Coronary artery (tissue), 2 donors: ENCODE measurements at regions not wholly inside any gene's neighbourhood (a gene's known extent, or its start where the extent isn't known, plus 50 kb on each side); places are given as distances from the start of the nearest gene placed in this dataset.

Source experiments
- DNase-seq: peaks from one replicate; pipeline ENCODE4 v3.0.0-alpha.2; 2017; ENCODE audit warnings: low spot score
- H3K27ac ChIP-seq, 2 donors: fragments of 200-600 bp; sonication (generic); one replicate each; pipeline ENCODE4 v1.5.1; 2016 to 2019
- H3K4me3 ChIP-seq: fragments of 200-600 bp; sonication (generic); 2 replicates; pipeline ENCODE4 v1.5.1; 2016; ENCODE audit warnings: mild to moderate bottlenecking, moderate library complexity
- TF ChIP-seq, protein P1 (sequence below): fragments of 200-600 bp; sonication (generic); IDR thresholded peaks from one replicate; pipeline ENCODE4 v1.5.1; 2019; ENCODE audit warnings: antibody characterized with exemption

DNA sequence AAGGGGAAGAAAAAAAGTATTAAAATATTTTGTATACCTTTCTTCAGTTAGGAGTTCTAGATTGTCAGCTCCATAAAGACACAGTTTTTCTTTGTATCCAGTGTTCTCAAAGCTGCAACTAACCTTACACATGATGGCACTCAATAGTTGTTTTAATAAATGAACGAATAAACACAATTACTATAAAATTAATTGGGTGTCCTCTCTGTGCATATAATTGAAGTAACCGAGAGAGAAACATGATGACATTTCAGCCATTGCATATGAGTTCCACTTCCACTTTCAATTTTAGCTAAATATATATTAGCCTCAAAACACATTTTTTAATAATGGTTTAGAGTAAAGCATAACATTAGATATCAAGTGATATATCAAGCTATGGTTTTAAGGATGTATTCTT, 671.2 kb downstream of the LRFN5 start:
- H3K4me3 ChIP-seq = no peak overlapping the region
- no peak overlapping the region for H3K27ac ChIP-seq
- TF ChIP-seq, protein P1, sequence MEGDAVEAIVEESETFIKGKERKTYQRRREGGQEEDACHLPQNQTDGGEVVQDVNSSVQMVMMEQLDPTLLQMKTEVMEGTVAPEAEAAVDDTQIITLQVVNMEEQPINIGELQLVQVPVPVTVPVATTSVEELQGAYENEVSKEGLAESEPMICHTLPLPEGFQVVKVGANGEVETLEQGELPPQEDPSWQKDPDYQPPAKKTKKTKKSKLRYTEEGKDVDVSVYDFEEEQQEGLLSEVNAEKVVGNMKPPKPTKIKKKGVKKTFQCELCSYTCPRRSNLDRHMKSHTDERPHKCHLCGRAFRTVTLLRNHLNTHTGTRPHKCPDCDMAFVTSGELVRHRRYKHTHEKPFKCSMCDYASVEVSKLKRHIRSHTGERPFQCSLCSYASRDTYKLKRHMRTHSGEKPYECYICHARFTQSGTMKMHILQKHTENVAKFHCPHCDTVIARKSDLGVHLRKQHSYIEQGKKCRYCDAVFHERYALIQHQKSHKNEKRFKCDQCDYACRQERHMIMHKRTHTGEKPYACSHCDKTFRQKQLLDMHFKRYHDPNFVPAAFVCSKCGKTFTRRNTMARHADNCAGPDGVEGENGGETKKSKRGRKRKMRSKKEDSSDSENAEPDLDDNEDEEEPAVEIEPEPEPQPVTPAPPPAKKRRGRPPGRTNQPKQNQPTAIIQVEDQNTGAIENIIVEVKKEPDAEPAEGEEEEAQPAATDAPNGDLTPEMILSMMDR = no peak
- no peak for DNase-seq

DNA sequence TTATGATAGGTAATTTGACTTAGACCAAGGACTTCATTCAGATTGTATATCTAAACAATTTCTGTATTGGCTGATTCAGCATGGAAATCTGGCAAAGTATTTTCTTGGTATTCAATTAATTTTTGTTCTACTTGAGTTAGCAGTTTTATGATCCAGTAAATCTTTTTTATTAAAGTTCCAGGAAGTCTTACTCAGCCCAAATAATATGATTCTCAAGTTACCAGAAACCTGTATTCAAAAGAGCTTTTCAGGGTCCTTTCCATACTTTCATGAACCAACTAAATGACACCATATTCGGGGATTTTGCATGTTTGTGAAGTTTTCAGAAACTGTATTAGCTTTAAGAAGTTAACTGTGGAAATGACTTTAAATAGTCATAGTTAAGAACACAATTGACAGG, 662.6 kb downstream of the LRFN5 start:
- DNase-seq = no peak
- Histone ChIP-seq H3K4me3 (no peak overlapping the region), H3K27ac (no peak overlapping the region)
- TF ChIP-seq, protein P1 = no peak

DNA sequence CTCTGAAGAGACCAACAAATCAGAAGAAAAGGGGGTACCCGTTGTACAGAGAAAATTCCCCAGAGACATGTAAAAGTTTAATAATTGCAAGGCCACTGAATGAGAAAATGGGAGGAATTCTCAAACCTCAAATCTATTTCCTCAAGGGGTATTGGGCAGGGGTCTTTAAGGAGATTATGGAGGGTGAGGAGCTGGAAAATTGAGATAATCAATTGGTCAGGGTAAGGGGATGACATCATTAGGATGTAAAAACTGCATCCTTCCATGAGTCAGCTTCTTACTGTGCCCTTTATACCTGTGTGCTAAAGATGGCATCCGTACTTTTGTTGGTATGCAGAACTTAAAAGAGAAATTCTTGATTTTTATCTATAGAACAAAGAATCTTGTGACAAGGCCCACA, 641.5 kb downstream of the LRFN5 start:
- no peak overlapping the region for H3K4me3 ChIP-seq
- H3K27ac ChIP-seq = no peak overlapping the region
- TF ChIP-seq, protein P1 = no peak

DNA sequence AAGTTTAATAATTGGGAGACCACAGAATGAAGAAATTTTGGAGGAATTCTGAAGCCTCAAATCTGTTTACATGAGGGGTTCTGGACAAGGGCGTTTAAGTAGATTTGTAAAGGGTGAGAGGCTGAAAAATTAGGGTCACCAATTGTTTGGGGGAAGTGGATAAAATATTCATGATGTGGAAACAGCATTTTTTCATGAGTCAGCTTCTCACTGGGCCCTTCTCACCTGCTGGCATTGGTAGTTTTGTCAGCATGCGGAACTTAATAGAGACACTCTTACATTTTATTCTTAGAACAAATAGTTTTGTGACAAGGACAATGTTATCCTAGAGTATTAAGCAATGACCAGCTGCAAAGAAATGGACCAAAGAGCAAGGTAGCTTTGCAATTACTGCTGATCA, 634.4 kb downstream of the LRFN5 start:
- TF ChIP-seq, protein P1 = no peak
- H3K4me3 ChIP-seq = no peak overlapping the region
- no peak for DNase-seq

More for the DNA sequence above, 641.5 kb downstream of the LRFN5 start:
- DNase-seq = no peak

DNA sequence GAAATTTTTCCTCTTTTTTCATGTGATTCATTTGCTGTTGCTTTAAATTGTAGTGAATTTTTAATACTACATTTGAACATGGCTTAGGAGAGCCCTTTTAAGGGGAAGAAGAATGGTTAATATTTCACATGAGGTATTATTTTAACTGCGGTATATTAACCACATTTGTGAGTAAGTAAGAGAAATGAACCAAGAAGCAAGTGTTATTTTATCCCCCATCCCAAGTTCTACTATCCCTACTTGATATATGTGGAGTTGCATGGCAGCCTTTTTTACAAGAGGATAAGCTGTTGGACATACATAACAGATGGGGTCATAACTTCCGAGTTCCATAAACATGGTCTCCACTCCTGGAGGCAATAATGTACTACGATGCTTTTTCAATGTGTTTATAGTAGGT, 623.3 kb downstream of the LRFN5 start:
- no peak for DNase-seq
- TF ChIP-seq, protein P1 = no peak
- no peak overlapping the region for H3K4me3 ChIP-seq
- no peak overlapping the region for H3K27ac ChIP-seq

More for the DNA sequence above, 634.4 kb downstream of the LRFN5 start:
- no peak overlapping the region for H3K27ac ChIP-seq

DNA sequence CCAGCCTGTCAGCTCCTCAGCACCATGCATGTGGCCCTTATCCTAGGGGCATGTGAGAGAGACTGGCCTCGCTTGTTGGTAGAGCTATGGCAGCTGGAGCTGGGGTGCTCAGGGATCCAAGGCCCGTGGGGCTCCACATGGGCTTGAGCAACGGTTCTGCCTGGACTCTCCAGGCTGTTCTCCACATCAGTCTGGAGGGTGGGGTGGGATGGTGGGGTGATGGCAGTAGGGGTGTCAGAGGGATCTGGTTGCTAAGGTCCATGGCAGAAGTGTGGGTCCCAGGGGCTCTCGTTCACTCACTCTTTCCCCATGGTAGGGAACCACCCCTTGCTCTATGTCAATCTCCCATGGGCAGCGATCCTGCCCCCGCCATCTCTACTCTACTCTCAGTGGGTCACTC, 622.6 kb downstream of the LRFN5 start:
- no peak overlapping the region for H3K4me3 ChIP-seq
- DNase-seq = no peak
- TF ChIP-seq, protein P1 = no peak
- H3K27ac ChIP-seq = no peak overlapping the region

DNA sequence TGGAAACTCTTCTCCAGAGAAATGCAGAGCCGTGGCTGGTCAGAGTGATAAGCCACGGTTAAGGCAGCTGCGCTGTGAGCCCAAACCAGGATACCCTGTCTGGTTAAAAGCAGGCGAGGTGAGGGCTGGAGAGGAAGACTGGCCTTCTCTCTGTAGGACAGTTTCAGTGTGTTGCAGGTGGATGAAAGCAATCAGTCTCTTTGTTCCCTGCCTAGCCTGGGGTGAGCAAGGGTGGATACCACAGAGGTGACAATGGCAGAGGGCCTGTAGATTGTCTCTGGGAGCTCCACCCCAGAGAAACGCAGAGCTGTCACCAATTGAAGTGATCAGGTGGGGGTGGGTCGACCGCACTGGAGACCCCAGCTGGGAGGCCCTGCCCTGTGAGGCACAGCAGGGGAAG, 621.9 kb downstream of the LRFN5 start:
- TF ChIP-seq, protein P1 = no peak
- Histone ChIP-seq H3K27ac (no peak overlapping the region), H3K4me3 (no peak overlapping the region)
- DNase-seq = no peak
